Activated CD4-positive, alpha-beta T cell treated with anti-CD3 and anti-CD28 coated beads, Interleukin-2, amount 50 U/mL, for 48 hours (primary cell): ENCODE measurements at regions not wholly inside any gene's neighbourhood (a gene's known extent, or its start where the extent isn't known, plus 50 kb on each side); places are given as distances from the start of the nearest gene placed in this dataset.
A peak's percentile ranks its signal among the peaks of the same experiment; 100 is the strongest.

Experiments
- DNase-seq, 2 experiments: peaks; one replicate each; pipeline ENCODE4 v3.0.0-alpha.2; 2020

- DNase-seq: no peak
Observed at GRCh38 chr5:93096561-93096960, 484.5 kb downstream of the NR2F1-AS1 start.

DNA sequence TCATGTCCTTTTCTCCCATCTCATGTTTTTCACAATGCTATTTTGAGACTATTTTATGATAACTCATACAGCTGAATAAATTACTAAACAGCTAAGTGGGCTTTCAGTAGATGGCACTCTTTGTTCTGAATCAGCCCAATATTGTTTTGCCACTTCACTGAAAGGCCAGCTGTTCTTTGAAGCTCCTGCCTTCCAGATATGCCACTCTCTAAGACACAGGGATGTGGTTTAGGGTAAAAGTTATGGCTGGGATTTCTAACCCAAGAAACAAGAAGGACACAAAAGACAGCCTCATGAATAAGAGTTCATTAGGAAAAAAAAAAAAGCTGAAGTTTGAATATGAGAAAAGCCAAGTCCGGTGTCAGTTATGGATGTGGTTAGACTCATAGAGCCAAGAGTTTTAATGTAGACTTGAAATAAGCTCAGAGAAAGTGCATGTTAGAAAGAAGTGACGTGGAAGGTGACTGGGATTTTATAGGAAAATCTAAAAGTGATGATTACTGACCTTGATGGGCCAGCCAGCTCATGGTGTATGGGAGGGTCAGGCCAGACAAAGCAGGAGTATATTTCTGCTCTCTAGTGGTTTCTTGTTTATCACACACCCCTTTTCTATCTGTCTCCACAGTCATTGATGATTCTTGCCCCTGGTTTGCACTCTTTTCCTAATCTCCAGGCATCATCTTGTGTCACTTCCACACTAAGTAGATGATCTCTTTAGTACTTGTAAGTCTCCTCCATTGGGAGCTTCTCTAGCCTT lies 488.5 kb downstream of the NR2F1-AS1 start:
- no peak for DNase-seq

- DNase-seq: no peak
Observed at GRCh38 chr5:93090698-93091097, 490.3 kb downstream of the NR2F1-AS1 start.

DNA sequence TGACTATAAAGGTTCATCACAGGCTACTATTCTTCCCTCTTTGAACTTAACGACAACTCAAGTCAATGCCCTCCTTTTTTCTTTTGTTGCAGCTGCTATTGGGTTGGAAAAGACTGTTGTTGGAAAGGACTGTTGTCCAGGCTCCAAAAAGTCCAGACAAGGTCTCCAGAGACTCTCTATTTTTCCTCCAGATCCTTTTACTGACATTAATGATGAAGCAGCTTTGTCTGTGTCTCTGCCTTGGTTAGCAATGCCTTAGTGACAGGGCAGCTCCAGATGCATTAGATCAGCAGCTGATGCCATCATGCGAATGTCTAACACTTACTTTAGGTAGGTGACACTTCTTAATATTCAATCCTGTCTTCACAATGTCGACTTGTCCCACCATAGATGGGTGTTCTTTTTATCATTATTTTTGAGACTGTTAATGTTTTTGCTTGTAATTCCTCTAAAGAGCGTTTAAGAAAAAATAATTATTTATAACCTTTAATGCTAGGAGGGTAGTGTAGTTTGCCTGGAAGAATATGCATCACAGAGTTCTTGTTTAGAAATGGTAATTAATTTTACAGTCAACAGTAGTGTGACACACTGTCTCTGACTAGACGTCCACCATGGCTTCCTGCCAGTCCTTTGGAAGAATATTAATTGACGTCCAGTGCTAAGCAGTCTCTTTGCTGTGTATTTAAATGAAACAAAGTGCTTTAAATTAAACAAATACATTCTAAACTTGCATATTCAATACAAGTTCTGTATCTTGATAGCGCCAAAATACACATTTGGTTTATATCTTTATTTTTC lies 492.2 kb downstream of the NR2F1-AS1 start:
- no peak for DNase-seq

DNA sequence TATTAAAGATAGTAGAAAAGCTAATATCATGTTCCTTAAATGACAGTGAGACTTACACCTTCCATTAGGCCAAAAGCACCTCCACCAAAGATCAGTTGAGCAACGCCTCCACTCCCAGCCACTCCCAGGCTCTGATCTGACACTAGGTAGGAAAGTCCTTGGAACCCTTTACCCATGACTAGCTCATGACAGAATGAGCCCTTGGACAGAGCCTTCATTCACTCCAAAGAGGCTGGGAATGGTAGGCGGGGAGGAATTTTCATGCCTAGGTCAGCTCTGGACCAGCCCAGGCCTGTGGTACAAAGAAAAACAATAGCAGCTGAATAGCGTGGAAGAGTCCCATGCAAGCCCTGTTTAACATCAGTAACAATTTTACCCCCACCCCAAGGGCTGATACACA lies 493.7 kb downstream of the NR2F1-AS1 start:
- DNase-seq: no peak

GRCh38 chr5:93082981-93083380 lies 498.0 kb downstream of the NR2F1-AS1 start:
- DNase-seq: no peak

DNA sequence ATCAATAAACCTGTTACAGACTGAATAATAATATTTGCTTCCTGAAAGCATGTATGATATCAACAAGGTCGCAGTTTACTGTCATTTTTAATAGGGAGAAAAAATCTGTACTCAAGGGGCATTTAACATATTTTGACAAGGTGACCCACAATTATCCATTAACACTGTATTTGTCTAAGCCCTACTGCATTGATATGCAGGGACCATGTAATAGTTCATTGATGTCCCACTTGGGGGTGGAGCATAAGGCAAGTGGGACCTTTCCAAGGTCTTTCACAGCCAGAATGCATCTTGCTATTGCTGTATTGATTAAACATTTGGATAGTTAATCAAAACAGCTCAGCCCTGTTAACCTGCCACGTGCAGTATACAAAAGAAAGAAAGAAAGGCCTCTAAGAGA lies 502.0 kb downstream of the NR2F1-AS1 start:
- DNase-seq: no peak

- peak; percentile 1 to 5 for DNase-seq
Observed at GRCh38 chr5:93078082-93079038, 502.7 kb downstream of the NR2F1-AS1 start.

- no peak for DNase-seq
Observed at GRCh38 chr5:93076566-93076965, 504.5 kb downstream of the NR2F1-AS1 start.

GRCh38 chr5:93076096-93076495 lies 504.9 kb downstream of the NR2F1-AS1 start:
- DNase-seq: no peak

DNA sequence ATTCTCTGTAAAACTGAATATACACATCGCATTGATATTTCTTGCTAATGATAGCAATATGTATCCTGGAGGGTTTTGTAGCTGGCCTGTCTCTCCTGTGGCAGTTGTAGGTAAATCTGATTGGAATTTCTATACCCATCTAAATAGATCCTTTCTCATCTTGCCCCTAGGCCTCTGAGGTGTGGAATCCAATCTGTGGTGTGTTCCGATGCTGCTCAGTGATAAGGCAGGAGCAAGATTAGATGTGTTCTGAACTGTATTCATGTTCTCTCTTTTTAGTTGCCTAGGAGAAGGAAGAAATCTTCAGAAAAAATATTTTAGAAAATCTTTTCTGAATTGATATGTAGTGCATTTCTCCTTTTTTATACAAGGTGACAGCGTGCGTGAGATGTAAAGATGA lies 507.5 kb downstream of the NR2F1-AS1 start:
- DNase-seq: no peak

GRCh38 chr5:93072831-93073459 lies 508.1 kb downstream of the NR2F1-AS1 start:
- DNase-seq: no peak

- no peak for DNase-seq
Observed at GRCh38 chr5:93071710-93072109, 509.3 kb downstream of the NR2F1-AS1 start.

GRCh38 chr5:93070938-93071337 lies 510.1 kb downstream of the NR2F1-AS1 start:
- DNase-seq: no peak

DNA sequence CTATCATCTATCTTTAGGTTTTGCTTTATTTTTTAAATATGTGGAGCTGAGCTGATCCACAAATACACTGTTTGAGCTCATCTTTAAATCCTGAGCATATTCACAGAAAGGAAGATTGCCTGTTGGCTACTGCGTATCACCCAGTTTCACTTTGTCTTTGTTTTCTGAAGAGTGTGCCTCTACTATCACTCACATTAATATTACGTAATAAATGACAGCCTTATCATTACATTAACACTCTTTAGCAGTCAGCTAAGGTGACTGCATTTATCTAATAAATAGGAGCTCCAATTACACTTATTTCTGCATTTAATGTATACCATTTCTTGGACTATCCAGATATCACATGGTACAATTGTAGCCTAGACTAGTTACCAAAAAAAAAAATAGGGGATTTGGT lies 511.7 kb downstream of the NR2F1-AS1 start:
- no peak for DNase-seq

- no peak for DNase-seq
Observed at GRCh38 chr5:93062548-93062947, 518.5 kb downstream of the NR2F1-AS1 start.

- no peak for DNase-seq
Observed at GRCh38 chr5:93058309-93058708, 522.7 kb downstream of the NR2F1-AS1 start.

DNA sequence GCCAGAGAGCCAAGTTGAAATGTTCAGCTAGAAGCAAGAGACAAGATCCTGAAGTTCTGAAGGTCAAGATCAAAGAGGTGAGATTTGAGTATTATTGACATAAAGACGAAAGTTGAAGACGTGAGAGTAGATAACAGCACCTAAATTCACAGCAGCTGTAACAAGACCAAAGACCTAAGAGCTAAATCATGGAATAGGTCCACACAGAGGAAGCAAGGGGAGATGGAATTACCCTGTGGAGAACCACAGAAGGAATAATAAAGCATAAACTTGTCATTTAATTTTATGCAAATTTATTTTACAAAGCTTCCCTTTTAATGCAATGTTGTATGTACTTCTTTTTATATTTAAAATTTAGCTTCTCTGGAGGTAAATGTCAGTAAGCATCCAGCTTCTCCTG lies 523.7 kb downstream of the NR2F1-AS1 start:
- DNase-seq: no peak

DNA sequence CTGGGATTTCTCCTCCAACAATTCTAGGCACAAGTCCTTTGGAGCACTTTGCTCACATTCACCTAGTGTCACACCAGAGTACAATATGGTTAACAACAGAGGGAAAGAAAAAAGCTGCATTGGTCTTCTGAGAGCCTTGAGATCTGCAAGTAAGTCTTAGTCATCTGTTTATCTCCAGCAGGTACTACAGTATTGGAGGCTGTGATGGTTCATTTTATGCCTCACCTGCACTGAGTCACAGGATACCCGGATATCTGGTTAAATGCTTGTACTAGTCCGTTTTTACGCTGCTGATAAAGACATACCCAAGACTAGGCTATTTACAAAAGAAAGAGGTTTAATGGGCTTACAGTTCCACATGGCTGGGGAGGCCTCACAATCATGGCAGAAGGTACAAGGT lies 525.0 kb downstream of the NR2F1-AS1 start:
- no peak for DNase-seq

DNA sequence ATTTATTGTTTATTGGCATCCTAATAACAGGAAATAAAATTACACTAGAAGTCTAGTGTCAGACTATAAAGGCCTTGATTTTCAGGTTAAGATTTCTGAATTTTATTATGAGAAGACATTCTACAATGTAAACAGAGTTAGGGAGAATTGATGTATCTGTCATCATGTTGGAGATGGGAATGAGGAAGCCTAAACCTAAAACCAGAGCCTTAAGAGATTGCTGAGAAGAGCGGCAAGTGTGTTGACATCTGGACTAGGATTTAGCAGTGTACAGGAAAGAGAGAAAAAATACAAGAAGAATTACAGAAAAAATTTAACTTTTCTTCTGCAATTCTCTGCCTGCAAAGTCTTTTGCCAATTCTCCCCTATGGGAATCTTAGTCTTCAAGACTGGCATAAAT lies 525.5 kb downstream of the NR2F1-AS1 start:
- DNase-seq: no peak

- no peak for DNase-seq
Observed at GRCh38 chr5:93054424-93055163, 526.4 kb downstream of the NR2F1-AS1 start.

DNA sequence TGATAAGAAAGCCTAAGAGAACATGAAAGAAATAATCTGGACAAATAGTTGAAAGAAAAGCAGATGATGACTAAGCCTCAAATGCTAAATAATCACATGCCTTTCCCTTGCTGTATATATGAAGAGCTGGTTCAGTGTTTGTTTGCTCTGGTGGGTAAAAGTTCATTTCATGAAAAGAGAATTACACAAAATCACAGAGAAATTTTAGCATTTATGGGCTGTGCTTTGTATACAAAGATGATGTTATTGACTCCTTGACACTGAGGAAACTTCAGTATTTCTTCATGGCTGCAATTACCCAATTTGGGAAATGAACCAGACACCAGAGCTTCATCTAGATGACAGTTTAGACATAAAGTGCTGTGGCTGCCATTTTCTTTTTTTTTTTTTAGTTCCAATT lies 527.2 kb downstream of the NR2F1-AS1 start:
- DNase-seq: no peak
